MCF 10A (cell line): ENCODE measurements at regions not wholly inside any gene's neighbourhood (a gene's known extent, or its start where the extent isn't known, plus 50 kb on each side); places are given as distances from the start of the nearest gene placed in this dataset.
"Not testable (repeated sequence)": the region's sequence is repeated elsewhere in the genome, so short reads cannot be mapped to it uniquely, and the experiment has no call there.

ENCODE experiments used
- BruUV-seq: library from RNA; stranded (reverse); fragments of 400-500 nt; replicated peaks from 2 replicates; lab custom pipeline; 2021; lab: Mats Ljungman, UMichigan
- CTCF ChIA-PET: fragments of 300-600 bp; sonication (Branson Sonifier 250); formaldehyde crosslinking; extraction: SDS; loops from one replicate; lab custom pipeline; 2021; ENCODE audit warnings: antibody characterized with exemption, inconsistent platforms; lab: Yijun Ruan, JAX
- POLR2A ChIA-PET: fragments of 300-600, 350-650 bp; sonication (Branson Sonifier 250); formaldehyde crosslinking; extraction: SDS; loops from one replicate; lab custom pipeline; 2020; ENCODE audit warnings: antibody characterized with exemption, inconsistent platforms; lab: Yijun Ruan, JAX
- DNase-seq: peaks from one replicate; pipeline ENCODE4 v3.0.0-alpha.2; 2018; ENCODE audit not compliant: unreplicated experiment
- H3K27ac Mint-ChIP-seq: one replicate; pipeline ENCODE4 v1.8.0; 2022; ENCODE audit warnings: mild to moderate bottlenecking, low read depth, mixed read lengths; ENCODE audit not compliant: unreplicated experiment
- H3K27me3 Mint-ChIP-seq: one replicate; pipeline ENCODE4 v1.8.0; 2022; ENCODE audit warnings: mixed read lengths; ENCODE audit not compliant: insufficient read depth, unreplicated experiment
- H3K36me3 Mint-ChIP-seq: one replicate; pipeline ENCODE4 v1.8.0; 2022; ENCODE audit warnings: mild to moderate bottlenecking, moderate library complexity, mixed read lengths; ENCODE audit not compliant: insufficient read depth, unreplicated experiment
- H3K4me1 Mint-ChIP-seq: one replicate; pipeline ENCODE4 v1.8.0; 2022; ENCODE audit warnings: mixed read lengths; ENCODE audit not compliant: insufficient read depth, unreplicated experiment
- H3K4me3 Mint-ChIP-seq: one replicate; pipeline ENCODE4 v1.8.0; 2022; ENCODE audit warnings: mild to moderate bottlenecking, moderate library complexity, mixed read lengths; ENCODE audit not compliant: unreplicated experiment
- H3K9me3 Mint-ChIP-seq: one replicate; pipeline ENCODE4 v1.8.0; 2022; ENCODE audit warnings: mixed read lengths; ENCODE audit not compliant: unreplicated experiment
- intact Hi-C: fragments of 100-400 bp; cut with micrococcal nuclease; formaldehyde crosslinking; loops from 2 replicates; pipeline ENCODE4 v1.14.1; 2022
- TF ChIP-seq, protein P1 (sequence below): fragments of 200-600 bp; IDR thresholded peaks from one replicate; pipeline ENCODE4 v1.8.0; 2022; ENCODE audit warnings: antibody characterized with exemption, mild to moderate bottlenecking; ENCODE audit not compliant: unreplicated experiment

DNA sequence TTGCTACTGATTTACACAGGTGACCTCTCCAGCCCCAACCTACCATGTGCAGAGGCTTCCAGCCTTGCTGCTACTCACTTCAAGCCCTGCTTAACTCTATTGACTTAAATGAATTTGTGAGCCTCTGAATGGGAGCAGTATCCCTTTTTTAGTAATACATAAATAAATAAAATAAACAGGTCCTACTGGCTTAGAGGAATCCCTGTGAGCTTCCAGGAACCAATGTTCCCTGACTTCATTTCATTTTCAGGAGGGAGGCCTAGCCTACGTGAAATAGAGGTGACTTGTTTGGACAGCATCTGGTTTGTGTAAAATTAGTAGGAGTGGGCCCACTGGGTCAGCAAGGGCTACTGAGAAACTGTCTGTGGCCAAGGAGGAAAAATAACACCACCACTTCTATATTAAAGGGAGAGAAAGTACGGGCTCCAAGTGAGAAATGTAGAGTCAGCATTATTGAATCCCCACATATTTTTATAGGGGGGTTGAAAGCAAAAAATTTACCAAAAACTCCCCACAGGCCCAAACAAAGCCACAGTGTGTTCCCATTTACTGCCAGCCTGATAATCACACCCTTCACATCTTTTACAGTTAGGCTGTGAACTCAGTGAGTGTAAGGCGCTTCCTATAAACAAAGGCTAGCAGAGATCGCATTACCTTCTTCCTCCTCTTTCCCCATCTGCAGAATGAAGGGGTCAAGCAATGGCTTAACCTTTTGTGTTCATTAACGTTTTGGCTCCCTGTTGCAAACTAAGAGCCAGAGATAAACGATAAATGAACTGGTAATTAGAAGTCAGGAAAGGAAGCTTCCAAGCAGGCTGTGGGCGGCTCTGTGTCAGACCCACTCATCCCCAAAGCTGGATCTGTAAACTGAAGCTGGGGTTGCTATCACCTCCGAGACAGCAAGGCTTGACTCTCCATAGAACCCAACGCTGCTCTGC is 138.8 kb upstream of the LIFR start:
- no TSS peak for BruUV-seq
- no peaks in the 10 kb centered on the region for H3K27me3 Mint-ChIP-seq
- CTCF ChIA-PET: interaction anchor here (0.8 to 1.4 kb wide), 3 partner anchors 17 to 120 kb away, joined by 3 to 5 read pairs (median 5); no protein-coding TSS in a partner anchor

GRCh38 chr5:38697013-38697412 is 140.6 kb upstream of the LIFR start:
- ChIA-PET POLR2A (interaction anchor here (0.9 to 1.2 kb wide), 2 partner anchors 11 to 224 kb away, joined by 3 read pairs; no protein-coding TSS in a partner anchor), CTCF (interaction anchor here (1.4 kb wide), 1 partner anchor 15 kb away, joined by 5 read pairs; no protein-coding TSS in a partner anchor)
- no peaks in the 10 kb centered on the region for H3K4me1 Mint-ChIP-seq
- intact Hi-C loops: no loop called here
- no peak overlapping the region for H3K4me3 Mint-ChIP-seq
- no TSS peak for BruUV-seq
- TF ChIP-seq, protein P1, sequence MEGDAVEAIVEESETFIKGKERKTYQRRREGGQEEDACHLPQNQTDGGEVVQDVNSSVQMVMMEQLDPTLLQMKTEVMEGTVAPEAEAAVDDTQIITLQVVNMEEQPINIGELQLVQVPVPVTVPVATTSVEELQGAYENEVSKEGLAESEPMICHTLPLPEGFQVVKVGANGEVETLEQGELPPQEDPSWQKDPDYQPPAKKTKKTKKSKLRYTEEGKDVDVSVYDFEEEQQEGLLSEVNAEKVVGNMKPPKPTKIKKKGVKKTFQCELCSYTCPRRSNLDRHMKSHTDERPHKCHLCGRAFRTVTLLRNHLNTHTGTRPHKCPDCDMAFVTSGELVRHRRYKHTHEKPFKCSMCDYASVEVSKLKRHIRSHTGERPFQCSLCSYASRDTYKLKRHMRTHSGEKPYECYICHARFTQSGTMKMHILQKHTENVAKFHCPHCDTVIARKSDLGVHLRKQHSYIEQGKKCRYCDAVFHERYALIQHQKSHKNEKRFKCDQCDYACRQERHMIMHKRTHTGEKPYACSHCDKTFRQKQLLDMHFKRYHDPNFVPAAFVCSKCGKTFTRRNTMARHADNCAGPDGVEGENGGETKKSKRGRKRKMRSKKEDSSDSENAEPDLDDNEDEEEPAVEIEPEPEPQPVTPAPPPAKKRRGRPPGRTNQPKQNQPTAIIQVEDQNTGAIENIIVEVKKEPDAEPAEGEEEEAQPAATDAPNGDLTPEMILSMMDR: no peak
- no peaks in the 10 kb centered on the region for H3K9me3 Mint-ChIP-seq
- no peak overlapping the region for H3K27ac Mint-ChIP-seq
- no peaks in the 10 kb centered on the region for H3K36me3 Mint-ChIP-seq
- peak; percentile 30 for DNase-seq
- peaks cover 8% of the 10 kb centered on the region for H3K27me3 Mint-ChIP-seq

More for the DNA sequence above, 138.8 kb upstream of the LIFR start:
- H3K4me1 Mint-ChIP-seq: no peaks in the 10 kb centered on the region
- H3K27ac Mint-ChIP-seq: no peak overlapping the region
- POLR2A ChIA-PET: no interaction called here
- H3K9me3 Mint-ChIP-seq: no peaks in the 10 kb centered on the region
- no peak overlapping the region for H3K4me3 Mint-ChIP-seq
- DNase-seq: no peak
- H3K36me3 Mint-ChIP-seq: no peaks in the 10 kb centered on the region
- TF ChIP-seq, protein P1: no peak
- intact Hi-C loops: no loop called here

- POLR2A ChIA-PET, CTCF ChIA-PET, H3K4me3 Mint-ChIP-seq, H3K36me3 Mint-ChIP-seq, H3K9me3 Mint-ChIP-seq, H3K4me1 Mint-ChIP-seq, H3K27ac Mint-ChIP-seq, BruUV-seq, DNase-seq, intact Hi-C loops: not testable (repeated sequence)
- peaks cover 13% of the 10 kb centered on the region for H3K27me3 Mint-ChIP-seq
Measured at GRCh38 chr5:38705529-38705928, 140.3 kb upstream of the OSMR start.

DNA sequence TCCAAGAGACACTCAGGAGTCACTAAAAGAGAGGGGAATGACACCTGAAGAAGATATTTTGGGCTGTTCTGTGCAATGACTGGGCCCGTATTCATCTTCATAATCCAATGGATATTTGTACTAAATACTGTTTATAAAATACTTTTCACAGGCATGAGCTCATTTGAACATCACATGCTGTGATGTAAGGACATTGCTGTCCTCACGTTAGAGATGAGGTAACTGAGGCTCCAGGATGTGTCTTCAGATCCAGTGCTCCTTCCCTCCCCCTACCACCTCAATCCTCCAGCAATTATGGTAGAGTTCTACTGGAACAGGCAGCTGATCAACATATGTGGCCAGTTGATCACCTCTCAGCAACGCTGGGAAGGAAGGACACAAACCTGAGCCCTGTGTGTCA is 139.4 kb upstream of the OSMR start:
- Mint-ChIP-seq H3K4me3 (no peak overlapping the region), H3K27me3 (peaks cover 11% of the 10 kb centered on the region), H3K36me3 (no peaks in the 10 kb centered on the region), H3K9me3 (no peaks in the 10 kb centered on the region), H3K27ac (no peak overlapping the region), H3K4me1 (no peaks in the 10 kb centered on the region)
- ChIA-PET CTCF (interaction anchor here (1.7 kb wide), 1 partner anchor 74 kb away, joined by 9 read pairs; no protein-coding TSS in a partner anchor), POLR2A (no interaction called here)
- no peak for DNase-seq
- TF ChIP-seq, protein P1: no peak
- BruUV-seq: no TSS peak
- intact Hi-C loops: no loop called here
